HT1080 (cell line): ENCODE measurements at regions not wholly inside any gene's neighbourhood (a gene's known extent, or its start where the extent isn't known, plus 50 kb on each side); places are given as distances from the start of the nearest gene placed in this dataset.

Experiments
- DNase-seq: peaks from one replicate; pipeline ENCODE4 v3.0.0-alpha.2; 2015; ENCODE audit warnings: low read depth

- no peak for DNase-seq
Measured at GRCh38 chr2:9772035-9772998, 71.0 kb upstream of the TAF1B start.

GRCh38 chr2:9772999-9773902 is 70.0 kb upstream of the TAF1B start:
- DNase-seq, result no peak

- no peak for DNase-seq
Measured at GRCh38 chr2:9773903-9774239, 69.4 kb upstream of the TAF1B start.

GRCh38 chr2:9774266-9774665 is 69.0 kb upstream of the TAF1B start:
- no peak for DNase-seq

GRCh38 chr2:9775351-9775750 is 67.9 kb upstream of the TAF1B start:
- DNase-seq, result no peak

- DNase-seq, result no peak
Measured at GRCh38 chr2:9775999-9776712, 67.1 kb upstream of the TAF1B start.

- no peak for DNase-seq
Measured at GRCh38 chr2:9777081-9777480, 66.2 kb upstream of the TAF1B start.

GRCh38 chr2:9778012-9778411 is 65.3 kb upstream of the TAF1B start:
- no peak for DNase-seq

- no peak for DNase-seq
Measured at GRCh38 chr2:9778471-9779316, 64.6 kb upstream of the TAF1B start.

- DNase-seq, result no peak
Measured at GRCh38 chr2:9779596-9780264, 63.5 kb upstream of the TAF1B start.

GRCh38 chr2:9780368-9781130 is 62.7 kb upstream of the TAF1B start:
- DNase-seq, result no peak

- DNase-seq, result no peak
Measured at GRCh38 chr2:9781252-9781651, 62.0 kb upstream of the TAF1B start.

GRCh38 chr2:9782197-9782719 is 61.0 kb upstream of the TAF1B start:
- DNase-seq, result peak; percentile 24

GRCh38 chr2:9789371-9789770 is 53.9 kb upstream of the TAF1B start:
- DNase-seq, result no peak

- no peak for DNase-seq
Measured at GRCh38 chr2:9790702-9791225, 52.5 kb upstream of the TAF1B start.

- DNase-seq, result no peak
Measured at GRCh38 chr2:9791711-9792110, 51.6 kb upstream of the TAF1B start.

GRCh38 chr2:9793156-9793917 is 49.9 kb upstream of the TAF1B start:
- DNase-seq, result no peak
